Esophagus (tissue), 2 donors: ENCODE measurements at regions not wholly inside any gene's neighbourhood (a gene's known extent, or its start where the extent isn't known, plus 50 kb on each side); places are given as distances from the start of the nearest gene placed in this dataset.
A peak's percentile ranks its signal among the peaks of the same experiment; 100 is the strongest.

ENCODE experiments used
- H3K27ac ChIP-seq, 2 donors: one replicate each; pipeline ENCODE4 v1.5.1; 2013; ENCODE audit warnings: low read depth in 2 of 2, mild to moderate bottlenecking in 2 of 2, inconsistent platforms in 1 of 2, low read length in 1 of 2, moderate library complexity in 1 of 2
- H3K27me3 ChIP-seq, 2 donors: one replicate each; pipeline ENCODE4 v1.6.1; 2013; ENCODE audit warnings: low read length in 2 of 2, control low read depth in 1 of 2, mild to moderate bottlenecking in 1 of 2; ENCODE audit not compliant: insufficient read depth in 2 of 2, control insufficient read depth in 1 of 2
- H3K36me3 ChIP-seq, 2 donors: one replicate each; pipeline ENCODE4 v1.6.1; 2013; ENCODE audit warnings: low read length in 1 of 2; ENCODE audit not compliant: control insufficient read depth in 2 of 2, insufficient read depth in 2 of 2
- H3K4me1 ChIP-seq, 2 donors: one replicate each; pipeline ENCODE4 v1.6.1; 2013; ENCODE audit warnings: low read length in 1 of 2; ENCODE audit not compliant: control insufficient read depth in 2 of 2, insufficient read depth in 2 of 2
- H3K4me3 ChIP-seq, 2 donors: one replicate each; pipeline ENCODE4 v1.5.1; 2013; ENCODE audit warnings: low read length in 2 of 2, mild to moderate bottlenecking in 2 of 2, low read depth in 1 of 2, moderate library complexity in 1 of 2
- H3K9me3 ChIP-seq, 2 donors: one replicate each; pipeline ENCODE4 v1.6.1; 2013; ENCODE audit warnings: mild to moderate bottlenecking in 2 of 2, low read depth in 1 of 2, low read length in 1 of 2, moderate library complexity in 1 of 2; ENCODE audit not compliant: control insufficient read depth in 2 of 2, insufficient read depth in 1 of 2
- WGBS, 2 donors: extraction: QIAGEN DNeasy Blood & Tissue Kit; methylation state at CpG; one replicate each; pipeline ENCODE4 v1.1.7; 2013; 5-methylcytosine and 5-hydroxymethylcytosine counted together
- donor health status: healthy with polysubstance abuse.
- donor health status: Bipolar disorder and iron deficiency.

- H3K4me1 ChIP-seq, result no peaks in the 10 kb centered on the region
- H3K4me3 ChIP-seq, result no peak overlapping the region
- no peak overlapping the region for H3K27ac ChIP-seq
- H3K36me3 ChIP-seq, result no peaks in the 10 kb centered on the region
- H3K27me3 ChIP-seq, result no peaks in the 10 kb centered on the region
- 81 to 85% methylated on average over 1 of the region's 1 CpG for WGBS, 2 donors
- H3K9me3 ChIP-seq, result peaks cover 0 to 3% of the 10 kb centered on the region in 2 donors
Measured at GRCh38 chr2:31748041-31748440, 167.3 kb upstream of the SRD5A2 start.

- Histone ChIP-seq H3K27me3 (no peaks in the 10 kb centered on the region), H3K4me3 (no peak overlapping the region), H3K4me1 (no peaks in the 10 kb centered on the region), H3K27ac (no peak overlapping the region), H3K9me3 (no peaks in the 10 kb centered on the region), H3K36me3 (no peaks in the 10 kb centered on the region)
- WGBS, 2 donors, result 80 to 83% methylated on average over 3 of the region's 3 CpGs
Measured at GRCh38 chr2:31739161-31739560, 158.4 kb upstream of the SRD5A2 start.

GRCh38 chr2:31736695-31737454 is 156.1 kb upstream of the SRD5A2 start:
- Histone ChIP-seq H3K4me1 (no peaks in the 10 kb centered on the region), H3K9me3 (no peaks in the 10 kb centered on the region), H3K4me3 (no peak overlapping the region), H3K36me3 (no peaks in the 10 kb centered on the region), H3K27ac (peak overlapping the region in 1 of 2 donors; percentile 18), H3K27me3 (no peaks in the 10 kb centered on the region)
- WGBS, 2 donors, result 56 to 57% methylated on average over 6 of the region's 6 CpGs

GRCh38 chr2:31735716-31736115 is 155.0 kb upstream of the SRD5A2 start:
- H3K4me1 ChIP-seq, result no peaks in the 10 kb centered on the region
- H3K9me3 ChIP-seq, result no peaks in the 10 kb centered on the region
- H3K27me3 ChIP-seq, result no peaks in the 10 kb centered on the region
- no peak overlapping the region for H3K4me3 ChIP-seq
- H3K27ac ChIP-seq, result no peak overlapping the region
- WGBS, 2 donors, result 84 to 89% methylated on average over 2 of the region's 2 CpGs
- no peaks in the 10 kb centered on the region for H3K36me3 ChIP-seq

- no peaks in the 10 kb centered on the region for H3K4me1 ChIP-seq
- WGBS, 2 donors, result 69 to 73% methylated on average over 5 of the region's 5 CpGs
Measured at GRCh38 chr2:31729442-31730092, 148.8 kb upstream of the SRD5A2 start.

GRCh38 chr2:31729065-31729439 is 148.3 kb upstream of the SRD5A2 start:
- no peak overlapping the region for H3K27ac ChIP-seq
- H3K27me3 ChIP-seq, result no peaks in the 10 kb centered on the region
- H3K4me3 ChIP-seq, result no peak overlapping the region
- H3K4me1 ChIP-seq, result no peaks in the 10 kb centered on the region
- WGBS, 2 donors, result 79 to 93% methylated on average over 2 of the region's 2 CpGs
- H3K36me3 ChIP-seq, result no peaks in the 10 kb centered on the region
- H3K9me3 ChIP-seq, result no peaks in the 10 kb centered on the region

More at GRCh38 chr2:31729442-31730092, 148.8 kb upstream of the SRD5A2 start:
- H3K36me3 ChIP-seq, result no peaks in the 10 kb centered on the region
- H3K9me3 ChIP-seq, result no peaks in the 10 kb centered on the region
- no peak overlapping the region for H3K4me3 ChIP-seq
- no peak overlapping the region for H3K27ac ChIP-seq
- H3K27me3 ChIP-seq, result no peaks in the 10 kb centered on the region

GRCh38 chr2:31728406-31729064 is 147.8 kb upstream of the SRD5A2 start:
- H3K4me1 ChIP-seq, result no peaks in the 10 kb centered on the region
- H3K36me3 ChIP-seq, result no peaks in the 10 kb centered on the region
- no peak overlapping the region for H3K4me3 ChIP-seq
- 80 to 92% methylated on average over 2 of the region's 2 CpGs for whole genome bisulfite sequencing, 2 donors
- no peaks in the 10 kb centered on the region for H3K9me3 ChIP-seq
- H3K27ac ChIP-seq, result no peak overlapping the region
- no peaks in the 10 kb centered on the region for H3K27me3 ChIP-seq

- Histone ChIP-seq H3K4me3 (no peak overlapping the region), H3K4me1 (no peaks in the 10 kb centered on the region), H3K36me3 (no peaks in the 10 kb centered on the region), H3K27me3 (no peaks in the 10 kb centered on the region), H3K27ac (no peak overlapping the region), H3K9me3 (no peaks in the 10 kb centered on the region)
- WGBS, 2 donors, result 86 to 88% methylated on average over 2 of the region's 2 CpGs
Measured at GRCh38 chr2:31726457-31726856, 145.7 kb upstream of the SRD5A2 start.

GRCh38 chr2:31725444-31725843 is 144.7 kb upstream of the SRD5A2 start:
- Histone ChIP-seq H3K4me3 (no peak overlapping the region), H3K4me1 (no peaks in the 10 kb centered on the region), H3K36me3 (no peaks in the 10 kb centered on the region), H3K27ac (no peak overlapping the region), H3K27me3 (no peaks in the 10 kb centered on the region), H3K9me3 (no peaks in the 10 kb centered on the region)
- 88 to 97% methylated on average over 3 of the region's 3 CpGs for WGBS, 2 donors
